ENCODE measurements at regions not wholly inside any gene's neighbourhood (a gene's known extent, or its start where the extent isn't known, plus 50 kb on each side); places are given as distances from the start of the nearest gene placed in this dataset.

DNA sequence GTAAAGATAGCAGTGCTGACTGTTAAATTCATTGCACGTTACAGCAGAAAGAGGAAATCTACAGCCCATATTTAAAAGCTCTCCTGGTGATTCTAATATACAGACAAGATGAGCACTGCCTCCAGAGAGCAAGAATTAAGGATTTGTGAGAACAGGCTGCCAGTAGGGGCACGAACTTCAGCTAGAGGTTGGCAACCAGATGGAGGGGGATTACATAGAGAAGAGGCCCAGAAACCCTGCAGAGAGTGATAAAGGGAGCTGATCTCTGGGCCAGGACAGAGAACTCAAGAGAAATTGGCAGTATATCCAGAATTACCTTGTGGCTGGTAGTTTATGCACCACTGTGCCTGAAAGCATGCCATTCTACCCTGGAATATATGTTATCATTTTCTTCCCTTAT is 144.8 kb downstream of the UFM1 start:
- TF ChIP-seq, protein P1, sequence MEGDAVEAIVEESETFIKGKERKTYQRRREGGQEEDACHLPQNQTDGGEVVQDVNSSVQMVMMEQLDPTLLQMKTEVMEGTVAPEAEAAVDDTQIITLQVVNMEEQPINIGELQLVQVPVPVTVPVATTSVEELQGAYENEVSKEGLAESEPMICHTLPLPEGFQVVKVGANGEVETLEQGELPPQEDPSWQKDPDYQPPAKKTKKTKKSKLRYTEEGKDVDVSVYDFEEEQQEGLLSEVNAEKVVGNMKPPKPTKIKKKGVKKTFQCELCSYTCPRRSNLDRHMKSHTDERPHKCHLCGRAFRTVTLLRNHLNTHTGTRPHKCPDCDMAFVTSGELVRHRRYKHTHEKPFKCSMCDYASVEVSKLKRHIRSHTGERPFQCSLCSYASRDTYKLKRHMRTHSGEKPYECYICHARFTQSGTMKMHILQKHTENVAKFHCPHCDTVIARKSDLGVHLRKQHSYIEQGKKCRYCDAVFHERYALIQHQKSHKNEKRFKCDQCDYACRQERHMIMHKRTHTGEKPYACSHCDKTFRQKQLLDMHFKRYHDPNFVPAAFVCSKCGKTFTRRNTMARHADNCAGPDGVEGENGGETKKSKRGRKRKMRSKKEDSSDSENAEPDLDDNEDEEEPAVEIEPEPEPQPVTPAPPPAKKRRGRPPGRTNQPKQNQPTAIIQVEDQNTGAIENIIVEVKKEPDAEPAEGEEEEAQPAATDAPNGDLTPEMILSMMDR (optimal IDR thresholded peaks at IDR 0.05 in 1 of 3, IDR thresholded peaks at IDR 0.05 in 1 of 3, conservative IDR thresholded peaks at IDR 0.05 in 1 of 3; ENCODE audit: extremely low read depth in 1 of 3, insufficient read depth in 2 of 3, low read length in 3 of 3), result no peak
- no peak for TF ChIP-seq EZH2 (IDR thresholded peaks at IDR 0.05; ENCODE audit: low read length)
